ENCODE measurements at regions not wholly inside any gene's neighbourhood (a gene's known extent, or its start where the extent isn't known, plus 50 kb on each side); places are given as distances from the start of the nearest gene placed in this dataset.

GRCh38 chr4:123477711-123478209, 81.2 kb downstream of the SPRY1 start:
- POLR2A ChIA-PET: no interaction called here
- CTCF ChIA-PET: interaction anchor here (0.8 kb wide), 1 partner anchor 81 kb away, joined by 3 read pairs; the partner anchor contains the start of gene SPRY1
- no peak overlapping the region for H3K4me3 ChIP-seq (ENCODE audit: low read depth, low read length)
- TF ChIP-seq, protein P1, sequence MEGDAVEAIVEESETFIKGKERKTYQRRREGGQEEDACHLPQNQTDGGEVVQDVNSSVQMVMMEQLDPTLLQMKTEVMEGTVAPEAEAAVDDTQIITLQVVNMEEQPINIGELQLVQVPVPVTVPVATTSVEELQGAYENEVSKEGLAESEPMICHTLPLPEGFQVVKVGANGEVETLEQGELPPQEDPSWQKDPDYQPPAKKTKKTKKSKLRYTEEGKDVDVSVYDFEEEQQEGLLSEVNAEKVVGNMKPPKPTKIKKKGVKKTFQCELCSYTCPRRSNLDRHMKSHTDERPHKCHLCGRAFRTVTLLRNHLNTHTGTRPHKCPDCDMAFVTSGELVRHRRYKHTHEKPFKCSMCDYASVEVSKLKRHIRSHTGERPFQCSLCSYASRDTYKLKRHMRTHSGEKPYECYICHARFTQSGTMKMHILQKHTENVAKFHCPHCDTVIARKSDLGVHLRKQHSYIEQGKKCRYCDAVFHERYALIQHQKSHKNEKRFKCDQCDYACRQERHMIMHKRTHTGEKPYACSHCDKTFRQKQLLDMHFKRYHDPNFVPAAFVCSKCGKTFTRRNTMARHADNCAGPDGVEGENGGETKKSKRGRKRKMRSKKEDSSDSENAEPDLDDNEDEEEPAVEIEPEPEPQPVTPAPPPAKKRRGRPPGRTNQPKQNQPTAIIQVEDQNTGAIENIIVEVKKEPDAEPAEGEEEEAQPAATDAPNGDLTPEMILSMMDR (IDR thresholded peaks at IDR 0.05; ENCODE audit: insufficient read depth, low read length, missing control alignments): no peak
- peak; percentile 19 for DNase-seq (ENCODE audit: low read depth, low spot score)

DNA sequence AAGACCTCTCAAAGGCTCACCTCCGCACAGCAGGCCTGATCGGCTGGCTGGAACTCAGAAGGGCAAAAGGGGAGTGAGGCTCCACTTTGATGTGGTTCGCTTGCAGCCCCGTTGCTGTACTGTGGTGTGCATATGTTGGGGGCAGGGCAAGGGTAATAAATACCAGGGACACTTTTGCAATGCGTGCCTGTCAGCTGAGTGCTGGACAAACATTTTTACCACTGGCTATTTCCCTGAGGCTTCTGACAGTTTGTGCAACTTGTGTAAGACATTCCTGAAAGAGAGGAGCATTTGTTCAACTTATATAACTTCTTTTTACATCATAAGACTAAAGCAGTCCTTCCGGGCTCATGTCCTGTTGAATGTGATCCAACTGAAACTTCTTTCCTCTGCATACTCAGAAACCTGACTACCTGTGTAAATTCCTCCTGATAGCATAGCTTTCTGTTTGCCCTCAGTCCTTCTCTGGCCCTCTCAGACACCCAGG, 82.3 kb downstream of the SPRY1 start:
- H3K4me3 ChIP-seq (ENCODE audit: low read depth, low read length): no peak overlapping the region
- TF ChIP-seq, protein P1 (IDR thresholded peaks at IDR 0.05; ENCODE audit: insufficient read depth, low read length, missing control alignments): no peak
- ChIA-PET CTCF (no interaction called here), POLR2A (no interaction called here)
- peak; percentile 19 for DNase-seq (ENCODE audit: low read depth, low spot score)

GRCh38 chr4:123479944-123480343, 83.3 kb downstream of the SPRY1 start:
- CTCF ChIA-PET: interaction anchor here (0.6 to 1.7 kb wide), 4 partner anchors 8 to 75 kb away, joined by 3 read pairs; no protein-coding TSS in a partner anchor
- TF ChIP-seq, protein P1 (IDR thresholded peaks at IDR 0.05; ENCODE audit: insufficient read depth, low read length, missing control alignments): no peak
- DNase-seq (ENCODE audit: low read depth, low spot score): no peak
- POLR2A ChIA-PET: no interaction called here
- no peak overlapping the region for H3K4me3 ChIP-seq (ENCODE audit: low read depth, low read length)

GRCh38 chr4:123480706-123481418, 84.3 kb downstream of the SPRY1 start:
- ChIA-PET CTCF (interaction anchor here (0.6 to 1.7 kb wide), 2 partner anchors 76 to 90 kb away, joined by 3 read pairs; no protein-coding TSS in a partner anchor), POLR2A (interaction anchor here (0.8 kb wide), 1 partner anchor 28 kb away, joined by 3 read pairs; no protein-coding TSS in a partner anchor)
- TF ChIP-seq, protein P1 (IDR thresholded peaks at IDR 0.05; ENCODE audit: insufficient read depth, low read length, missing control alignments): no peak
- H3K4me3 ChIP-seq (ENCODE audit: low read depth, low read length): no peak overlapping the region
- DNase-seq (ENCODE audit: low read depth, low spot score): peak; percentile 53

DNA sequence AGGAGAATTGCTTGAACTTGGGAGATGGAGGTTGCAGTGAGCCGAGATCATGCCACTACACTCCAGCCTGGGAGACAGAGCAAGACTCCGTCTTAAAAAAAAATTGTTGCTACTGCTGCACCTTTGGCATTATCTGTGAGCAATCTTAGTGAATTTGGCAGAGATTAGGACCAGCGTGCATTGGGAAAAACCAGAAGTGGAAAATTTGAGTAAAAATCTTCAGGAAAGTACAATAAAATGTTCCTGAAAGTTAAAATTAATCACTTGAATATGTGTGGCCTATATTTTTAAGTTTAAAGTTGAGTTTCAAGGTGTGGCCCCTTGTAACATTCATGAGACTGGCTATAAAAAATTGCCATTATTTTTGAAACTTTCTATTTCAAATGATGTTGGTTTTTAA, 85.1 kb downstream of the SPRY1 start:
- ChIA-PET CTCF (no interaction called here), POLR2A (interaction anchor here (0.8 kb wide), 1 partner anchor 29 kb away, joined by 3 read pairs; no protein-coding TSS in a partner anchor)
- H3K4me3 ChIP-seq (ENCODE audit: low read depth, low read length): no peak overlapping the region
- no peak for DNase-seq (ENCODE audit: low read depth, low spot score)
- TF ChIP-seq, protein P1 (IDR thresholded peaks at IDR 0.05; ENCODE audit: insufficient read depth, low read length, missing control alignments): no peak

DNA sequence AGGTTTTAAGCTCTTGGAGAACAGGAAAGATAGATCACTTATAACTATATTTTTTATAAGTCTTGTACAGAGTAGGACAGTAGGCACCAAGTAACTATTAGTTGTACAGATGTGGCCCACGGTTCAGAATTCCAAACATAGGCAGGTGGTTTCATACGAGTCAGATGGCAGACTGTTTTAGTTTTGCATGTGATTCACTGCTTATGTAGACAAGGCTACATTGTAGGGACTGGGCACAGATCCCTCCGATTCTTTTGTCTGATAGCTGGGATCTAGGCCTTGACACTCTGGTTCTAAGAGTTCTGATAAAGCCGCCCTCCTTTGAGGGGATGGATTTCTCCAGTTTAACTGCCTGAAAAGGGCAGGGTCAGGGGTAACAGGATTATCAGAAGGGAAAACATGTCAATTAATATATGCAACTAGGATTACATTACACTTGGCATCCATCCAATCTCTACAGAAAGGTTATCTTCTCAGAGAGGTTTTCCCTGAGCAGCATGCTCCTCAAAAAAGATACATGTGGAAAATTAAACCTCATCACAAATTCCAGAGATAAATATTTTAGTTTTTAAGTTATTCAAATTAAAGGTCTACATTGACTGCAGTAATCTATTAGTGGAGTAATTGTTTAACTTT, 87.8 kb downstream of the SPRY1 start:
- no peak for DNase-seq (ENCODE audit: low read depth, low spot score)
- CTCF ChIA-PET: no interaction called here
- POLR2A ChIA-PET: no interaction called here
- H3K4me3 ChIP-seq (ENCODE audit: low read depth, low read length): no peak overlapping the region
- TF ChIP-seq, protein P1 (IDR thresholded peaks at IDR 0.05; ENCODE audit: insufficient read depth, low read length, missing control alignments): no peak
